Tibial artery (tissue), 4 donors: ENCODE measurements at regions not wholly inside any gene's neighbourhood (a gene's known extent, or its start where the extent isn't known, plus 50 kb on each side); places are given as distances from the start of the nearest gene placed in this dataset.

Experiments
- DNase-seq, 2 donors: peaks; one replicate each; pipeline ENCODE4 v3.0.0-alpha.2; 2019
- H3K27ac ChIP-seq, 2 donors: fragments of 200-600 bp; sonication (generic) in 1 of 2; 1 replicate in 1 of 2; 2 replicates in 1 of 2; pipeline ENCODE4 v1.5.1; 2018 to 2019; ENCODE audit warnings: mild to moderate bottlenecking in 1 of 2
- H3K27me3 ChIP-seq, 2 donors: fragments of 200-600 bp; sonication (generic) in 1 of 2; one replicate each; pipeline versions ENCODE4 v1.5.1 to v1.6.0; 2016 to 2019
- H3K36me3 ChIP-seq, 3 donors: fragments of 200-600 bp; sonication (generic) in 2 of 3; one replicate each; pipeline ENCODE4 v1.5.1; 2016 to 2019; ENCODE audit warnings: mild to moderate bottlenecking in 2 of 3
- H3K4me1 ChIP-seq, 4 donors: fragments of 200-600 bp; sonication (generic) in 2 of 4; 1 replicate in 3 of 4; 2 replicates in 1 of 4; pipeline ENCODE4 v1.5.1; 2016 to 2019
- H3K4me3 ChIP-seq, 2 donors: fragments of 200-600 bp; sonication (generic) in 1 of 2; 1 replicate in 1 of 2; 2 replicates in 1 of 2; pipeline ENCODE4 v1.5.1; 2018 to 2019; ENCODE audit warnings: mild to moderate bottlenecking in 2 of 2
- H3K9me3 ChIP-seq, 3 donors: fragments of 200-600 bp; sonication (generic) in 1 of 3; one replicate each; pipeline ENCODE4 v1.5.1; 2016 to 2019
- CTCF ChIP-seq, 2 experiments: fragments of 200-600 bp in 1 of 2; fragments of 450-650 bp in 1 of 2; IDR thresholded peaks; one replicate each; pipeline ENCODE4 v1.5.1; 2017 to 2019; ENCODE audit warnings: antibody characterized with exemption in 2 of 2, mild to moderate bottlenecking in 1 of 2, moderate library complexity in 1 of 2
- intact Hi-C: fragments of 100-400 bp; cut with DNase I; formaldehyde crosslinking; loops from one replicate; pipeline ENCODE4 v1.15.0; 2023; ENCODE audit warnings: low total_unique reads

GRCh38 chr9:135254176-135255032, 166.9 kb downstream of the OLFM1 start:
- no peak for DNase-seq
- Histone ChIP-seq H3K4me3 (no peak overlapping the region), H3K27ac (no peak overlapping the region), H3K4me1 (peaks cover 0 to 3% (median 0%) of the 10 kb centered on the region in 4 donors), H3K36me3 (no peaks in the 10 kb centered on the region), H3K9me3 (no peaks in the 10 kb centered on the region), H3K27me3 (peaks cover 0 to 67% of the 10 kb centered on the region in 2 donors)
- intact Hi-C loops: no loop called here
- no peak for TF ChIP-seq CTCF (IDR thresholded peaks at IDR 0.05)

GRCh38 chr9:135255033-135255840, 167.8 kb downstream of the OLFM1 start:
- intact Hi-C loops: no loop called here
- H3K27me3 ChIP-seq: peaks cover 0 to 61% of the 10 kb centered on the region in 2 donors
- no peak overlapping the region for H3K4me3 ChIP-seq
- no peaks in the 10 kb centered on the region for H3K36me3 ChIP-seq
- DNase-seq: no peak
- no peaks in the 10 kb centered on the region for H3K9me3 ChIP-seq
- H3K27ac ChIP-seq: no peak overlapping the region
- TF ChIP-seq CTCF (IDR thresholded peaks at IDR 0.05): no peak
- peaks cover 0 to 3% (median 0%) of the 10 kb centered on the region in 4 donors for H3K4me1 ChIP-seq

- intact Hi-C loops: no loop called here
- Histone ChIP-seq H3K4me3 (no peak overlapping the region), H3K36me3 (no peaks in the 10 kb centered on the region), H3K27ac (no peak overlapping the region), H3K27me3 (peaks cover 0 to 64% of the 10 kb centered on the region in 2 donors), H3K4me1 (peaks cover 0 to 3% (median 0%) of the 10 kb centered on the region in 4 donors), H3K9me3 (no peaks in the 10 kb centered on the region)
- no peak for TF ChIP-seq CTCF (IDR thresholded peaks at IDR 0.05)
- no peak for DNase-seq
Measured at GRCh38 chr9:135255841-135256580, 168.5 kb downstream of the OLFM1 start.

GRCh38 chr9:135256581-135257354, 169.3 kb downstream of the OLFM1 start:
- Histone ChIP-seq H3K9me3 (no peaks in the 10 kb centered on the region), H3K27ac (no peak overlapping the region), H3K27me3 (peaks cover 0 to 64% of the 10 kb centered on the region in 2 donors), H3K4me3 (no peak overlapping the region), H3K36me3 (no peaks in the 10 kb centered on the region), H3K4me1 (peaks cover 0 to 3% (median 0%) of the 10 kb centered on the region in 4 donors)
- no peak for DNase-seq
- no peak for TF ChIP-seq CTCF (IDR thresholded peaks at IDR 0.05)
- intact Hi-C loops: no loop called here

- DNase-seq: no peak
- TF ChIP-seq CTCF (IDR thresholded peaks at IDR 0.05): no peak
- intact Hi-C loops: no loop called here
- H3K27ac ChIP-seq: no peak overlapping the region
- H3K4me1 ChIP-seq: peaks cover 0 to 2% (median 0%) of the 10 kb centered on the region in 4 donors
- H3K9me3 ChIP-seq: no peaks in the 10 kb centered on the region
- H3K4me3 ChIP-seq: no peak overlapping the region
- no peaks in the 10 kb centered on the region for H3K36me3 ChIP-seq
- peaks cover 0 to 64% of the 10 kb centered on the region in 2 donors for H3K27me3 ChIP-seq
Measured at GRCh38 chr9:135258461-135258860, 171.0 kb downstream of the OLFM1 start.
